Astrocyte (in vitro differentiated cells and primary cell): ENCODE measurements at regions not wholly inside any gene's neighbourhood (a gene's known extent, or its start where the extent isn't known, plus 50 kb on each side); places are given as distances from the start of the nearest gene placed in this dataset.

Experiments used
- EZH2 ChIP-seq: IDR thresholded peaks from 2 replicates; pipeline ENCODE4 v1.6.1; 2012; ENCODE audit warnings: mild to moderate bottlenecking, low read length, inconsistent platforms; ENCODE audit not compliant: insufficient read depth
- TF ChIP-seq, protein P1 (sequence below): IDR thresholded peaks from 2 replicates; pipeline ENCODE4 v1.5.1; 2011; ENCODE audit warnings: low read depth, mild to moderate bottlenecking, inconsistent platforms, low read length, moderate library complexity; ENCODE audit not compliant: insufficient read depth

DNA sequence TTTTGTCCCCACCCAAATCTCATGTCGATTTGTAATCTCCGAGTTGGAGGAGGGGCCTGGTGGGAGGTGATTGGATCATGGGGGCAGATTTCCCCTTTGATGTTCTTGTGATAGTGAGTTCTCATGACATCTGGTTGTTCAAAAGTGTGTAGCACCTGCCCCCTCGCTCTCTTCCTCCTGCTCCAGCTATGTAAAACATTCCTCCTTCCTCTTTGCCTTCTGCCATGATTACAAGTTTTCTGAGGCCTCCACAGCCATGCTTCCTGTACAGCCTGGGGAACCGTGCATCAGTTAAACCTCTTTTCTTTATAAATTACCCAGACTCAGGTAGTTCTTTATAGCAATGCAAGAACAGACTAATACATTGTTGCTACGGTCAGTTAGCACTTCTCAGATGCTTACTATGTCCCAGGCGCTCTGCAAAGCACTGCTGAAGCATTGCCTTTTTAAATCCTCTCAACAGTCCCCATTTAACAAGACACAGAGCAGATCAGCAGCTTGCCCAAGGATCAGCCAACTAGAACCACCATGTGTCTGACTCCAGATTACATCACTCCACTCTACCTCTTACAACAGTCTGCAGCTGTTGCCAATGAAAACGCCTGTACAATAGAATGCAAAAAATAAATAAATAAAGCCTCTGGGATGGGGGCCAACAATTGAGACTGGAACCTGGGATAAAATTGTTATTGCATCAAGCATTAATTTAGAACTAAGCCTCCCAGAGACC lies 52.4 kb upstream of the USP1 start:
- TF ChIP-seq, protein P1, sequence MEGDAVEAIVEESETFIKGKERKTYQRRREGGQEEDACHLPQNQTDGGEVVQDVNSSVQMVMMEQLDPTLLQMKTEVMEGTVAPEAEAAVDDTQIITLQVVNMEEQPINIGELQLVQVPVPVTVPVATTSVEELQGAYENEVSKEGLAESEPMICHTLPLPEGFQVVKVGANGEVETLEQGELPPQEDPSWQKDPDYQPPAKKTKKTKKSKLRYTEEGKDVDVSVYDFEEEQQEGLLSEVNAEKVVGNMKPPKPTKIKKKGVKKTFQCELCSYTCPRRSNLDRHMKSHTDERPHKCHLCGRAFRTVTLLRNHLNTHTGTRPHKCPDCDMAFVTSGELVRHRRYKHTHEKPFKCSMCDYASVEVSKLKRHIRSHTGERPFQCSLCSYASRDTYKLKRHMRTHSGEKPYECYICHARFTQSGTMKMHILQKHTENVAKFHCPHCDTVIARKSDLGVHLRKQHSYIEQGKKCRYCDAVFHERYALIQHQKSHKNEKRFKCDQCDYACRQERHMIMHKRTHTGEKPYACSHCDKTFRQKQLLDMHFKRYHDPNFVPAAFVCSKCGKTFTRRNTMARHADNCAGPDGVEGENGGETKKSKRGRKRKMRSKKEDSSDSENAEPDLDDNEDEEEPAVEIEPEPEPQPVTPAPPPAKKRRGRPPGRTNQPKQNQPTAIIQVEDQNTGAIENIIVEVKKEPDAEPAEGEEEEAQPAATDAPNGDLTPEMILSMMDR = no peak
- no peak for TF ChIP-seq EZH2
